ENCODE measurements at regions not wholly inside any gene's neighbourhood (a gene's known extent, or its start where the extent isn't known, plus 50 kb on each side); places are given as distances from the start of the nearest gene placed in this dataset.
"Not testable (repeated sequence)": the region's sequence is repeated elsewhere in the genome, so short reads cannot be mapped to it uniquely, and the experiment has no call there.

- no peak for DNase-seq (ENCODE audit: low read depth, low spot score)
Observed at GRCh38 chr17:68135141-68135887, 99.8 kb downstream of the KPNA2 start.

- no peak for DNase-seq (ENCODE audit: low read depth, low spot score)
Observed at GRCh38 chr17:68141050-68141449, 105.5 kb downstream of the KPNA2 start.

GRCh38 chr17:68142595-68142994 lies 105.2 kb upstream of the AMZ2 start:
- no peak for DNase-seq (ENCODE audit: low read depth, low spot score)

GRCh38 chr17:68143425-68143824 lies 104.4 kb upstream of the AMZ2 start:
- DNase-seq (ENCODE audit: low read depth, low spot score): no peak

GRCh38 chr17:68145088-68145487 lies 102.8 kb upstream of the AMZ2 start:
- no peak for DNase-seq (ENCODE audit: low read depth, low spot score)

- DNase-seq (ENCODE audit: low read depth, low spot score): no peak
Observed at GRCh38 chr17:68148936-68149335, 98.9 kb upstream of the AMZ2 start.

GRCh38 chr17:68152161-68152571 lies 95.7 kb upstream of the AMZ2 start:
- DNase-seq (ENCODE audit: low read depth, low spot score): no peak

GRCh38 chr17:68155692-68156091 lies 92.2 kb upstream of the AMZ2 start:
- no peak for DNase-seq (ENCODE audit: low read depth, low spot score)

GRCh38 chr17:68161644-68162428 lies 86.0 kb upstream of the AMZ2 start:
- no peak for DNase-seq (ENCODE audit: low read depth, low spot score)

GRCh38 chr17:68168273-68169164 lies 79.3 kb upstream of the AMZ2 start:
- not testable (repeated sequence) for DNase-seq (ENCODE audit: low read depth, low spot score)

- not testable (repeated sequence) for DNase-seq (ENCODE audit: low read depth, low spot score)
Observed at GRCh38 chr17:68169165-68169821, 78.5 kb upstream of the AMZ2 start.

- DNase-seq (ENCODE audit: low read depth, low spot score): no peak
Observed at GRCh38 chr17:68169840-68170239, 78.0 kb upstream of the AMZ2 start.

GRCh38 chr17:68170246-68170645 lies 77.6 kb upstream of the AMZ2 start:
- DNase-seq (ENCODE audit: low read depth, low spot score): no peak

GRCh38 chr17:68172461-68172954 lies 75.3 kb upstream of the AMZ2 start:
- peak; percentile 42 for DNase-seq (ENCODE audit: low read depth, low spot score)

GRCh38 chr17:68175416-68175815 lies 72.4 kb upstream of the AMZ2 start:
- no peak for DNase-seq (ENCODE audit: low read depth, low spot score)

- DNase-seq (ENCODE audit: low read depth, low spot score): no peak
Observed at GRCh38 chr17:68175905-68176304, 71.9 kb upstream of the AMZ2 start.

- no peak for DNase-seq (ENCODE audit: low read depth, low spot score)
Observed at GRCh38 chr17:68176718-68177117, 71.1 kb upstream of the AMZ2 start.

GRCh38 chr17:68178831-68179230 lies 69.0 kb upstream of the AMZ2 start:
- DNase-seq (ENCODE audit: low read depth, low spot score): no peak

- no peak for DNase-seq (ENCODE audit: low read depth, low spot score)
Observed at GRCh38 chr17:68179236-68179925, 68.5 kb upstream of the AMZ2 start.

GRCh38 chr17:68179926-68180285 lies 67.9 kb upstream of the AMZ2 start:
- no peak for DNase-seq (ENCODE audit: low read depth, low spot score)

- no peak for DNase-seq (ENCODE audit: low read depth, low spot score)
Observed at GRCh38 chr17:68182011-68182306, 65.9 kb upstream of the AMZ2 start.

Data from activated naive CD8-positive, alpha-beta T cell treated with anti-CD3 and anti-CD28 coated beads, Interleukin-2, amount 50 U/mL, for 16 hours (primary cell).